ENCODE measurements at regions not wholly inside any gene's neighbourhood (a gene's known extent, or its start where the extent isn't known, plus 50 kb on each side); places are given as distances from the start of the nearest gene placed in this dataset.

DNA sequence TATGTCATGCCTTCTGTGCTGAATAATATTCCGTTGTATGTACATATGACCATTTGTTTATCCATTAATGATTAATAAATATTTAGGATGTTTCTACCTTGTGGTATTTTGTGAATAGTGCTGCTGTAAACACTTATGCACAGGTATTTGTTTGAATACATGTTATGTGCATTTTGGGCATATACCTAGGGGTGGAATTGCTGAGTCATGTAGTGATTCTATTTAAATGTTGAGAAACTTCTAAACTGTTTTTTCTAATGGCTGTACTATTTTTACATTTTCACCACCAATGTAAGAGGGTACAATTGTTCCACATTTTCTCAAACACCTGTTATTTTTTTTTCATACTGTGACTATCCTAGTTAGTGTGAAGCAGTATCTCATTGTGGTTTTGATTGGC, 1318.6 kb downstream of the TECRL start:
- Histone ChIP-seq H3K9ac (ENCODE audit: low read depth, low read length) (no peak overlapping the region), H2AK5ac (ENCODE audit: low read depth, low read length) (no peak overlapping the region), H3K14ac (replicated peaks; ENCODE audit: low read depth, low read length) (no peak overlapping the region), H2AFZ (replicated peaks; ENCODE audit: low read length, poor library complexity) (no peak overlapping the region), H3K9me3 (ENCODE audit: control insufficient read depth, insufficient read depth, low read length) (0 out of 2 replicates have a peak, but pooled peaks cover 2% of the 10 kb centered on the region), H3K27me3 (ENCODE audit: control insufficient read depth, insufficient read depth, low read length) (no peaks in the 10 kb centered on the region), H3K56ac (ENCODE audit: extremely low read depth, insufficient read depth, low read length) (no peak overlapping the region), H3K23ac (ENCODE audit: low read depth, low read length) (no peak overlapping the region), H3K4me1 (ENCODE audit: control insufficient read depth, insufficient read depth, low read length) (no peaks in the 10 kb centered on the region), H4K20me1 (ENCODE audit: insufficient read depth, low read length) (no peaks in the 10 kb centered on the region), H3K36me3 (ENCODE audit: control insufficient read depth, insufficient read depth, low read length) (no peaks in the 10 kb centered on the region), H3K9me1 (ENCODE audit: insufficient read depth, low read length) (no peaks in the 10 kb centered on the region), H2BK20ac (ENCODE audit: low read depth, low read length) (no peak overlapping the region), H4K91ac (ENCODE audit: insufficient read depth, low read depth, low read length) (no peak overlapping the region), H4K5ac (ENCODE audit: low read depth, low read length) (no peak overlapping the region), H2BK15ac (ENCODE audit: low read depth, low read length) (no peak overlapping the region), H2BK5ac (ENCODE audit: low read depth, low read length, poor library complexity, severe bottlenecking) (no peak overlapping the region), H3K4ac (ENCODE audit: low read depth, low read length) (no peak overlapping the region), H3K27ac (ENCODE audit: insufficient read depth, low read length) (no peak overlapping the region), H3K18ac (ENCODE audit: low read depth, low read length) (no peak overlapping the region), H3K4me2 (ENCODE audit: low read depth, low read length) (no peak overlapping the region), H2AK9ac (replicated peaks; ENCODE audit: low read depth, low read length, poor library complexity) (no peak overlapping the region), H4K8ac (ENCODE audit: low read depth in 2 of 2, low read length in 2 of 2) (no peak overlapping the region), H3K4me3 (ENCODE audit: insufficient read depth, low read depth, low read length) (no peak overlapping the region), H3K79me1 (ENCODE audit: low read depth in 1 of 2, low read length in 2 of 2) (no peaks in the 10 kb centered on the region), H2BK120ac (ENCODE audit: low read depth, low read length) (no peak overlapping the region)
- intact Hi-C loops (cut with micrococcal nuclease) (no loop called here), dilution Hi-C loops (cut with HindIII; ENCODE audit: low sequenced_read_pairs, unreplicated experiment) (no loop called here), in situ Hi-C loops (cut with MboI; ENCODE audit: low sequenced_read_pairs) (no loop called here)
- ChIA-PET POLR2A (ENCODE audit: unreplicated experiment) (no interaction called here), CTCF (no interaction called here)
- no CpG with 5 or more reads among the region's 1 CpG for WGBS, 2 experiments (ENCODE audit: extremely low coverage in 2 of 2, insufficient read length in 1 of 2)
- ATAC-seq (ENCODE audit: low read depth) (no peak), DNase-seq (no peak)
- TF ChIP-seq MAFK (IDR thresholded peaks at IDR 0.05; ENCODE audit: low read depth, low read length) (peak; percentile 27; the same call in 1 of the 2 replicates), RFX5 (IDR thresholded peaks at IDR 0.05; ENCODE audit: low read depth, low read length) (no peak), NFE2L2 (IDR thresholded peaks at IDR 0.05; ENCODE audit: low read depth, low read length) (peak; percentile 80)
- TF ChIP-seq, protein P1, sequence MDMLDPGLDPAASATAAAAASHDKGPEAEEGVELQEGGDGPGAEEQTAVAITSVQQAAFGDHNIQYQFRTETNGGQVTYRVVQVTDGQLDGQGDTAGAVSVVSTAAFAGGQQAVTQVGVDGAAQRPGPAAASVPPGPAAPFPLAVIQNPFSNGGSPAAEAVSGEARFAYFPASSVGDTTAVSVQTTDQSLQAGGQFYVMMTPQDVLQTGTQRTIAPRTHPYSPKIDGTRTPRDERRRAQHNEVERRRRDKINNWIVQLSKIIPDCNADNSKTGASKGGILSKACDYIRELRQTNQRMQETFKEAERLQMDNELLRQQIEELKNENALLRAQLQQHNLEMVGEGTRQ (IDR thresholded peaks at IDR 0.05; ENCODE audit: low read depth, low read length) = no peak
- BruUV-seq (replicated peaks) = no TSS peak

Measured in IMR-90 (cell line).